Trophoblast cell (in vitro differentiated cells and primary cell): ENCODE measurements at regions not wholly inside any gene's neighbourhood (a gene's known extent, or its start where the extent isn't known, plus 50 kb on each side); places are given as distances from the start of the nearest gene placed in this dataset.

Experiments used
- DNase-seq, 2 donors: peaks; one replicate each; pipeline ENCODE4 v3.0.0-alpha.2; 2016
- H2AFZ ChIP-seq: 2 replicates; pipeline ENCODE4 v1.6.1; 2013; ENCODE audit warnings: low read length, moderate library complexity, mild to moderate bottlenecking; ENCODE audit not compliant: insufficient read depth, poor library complexity
- H2AK5ac ChIP-seq: 2 replicates; pipeline ENCODE4 v1.6.1; 2013; ENCODE audit warnings: mild to moderate bottlenecking, low read length
- H2BK120ac ChIP-seq: 2 replicates; pipeline ENCODE4 v1.6.1; 2013; ENCODE audit warnings: low read length, mild to moderate bottlenecking, moderate library complexity; ENCODE audit not compliant: insufficient read depth, poor library complexity
- H2BK12ac ChIP-seq: 2 replicates; pipeline ENCODE4 v1.6.1; 2013; ENCODE audit warnings: mild to moderate bottlenecking, low read length, moderate library complexity
- H2BK5ac ChIP-seq: 2 replicates; pipeline ENCODE4 v1.6.1; 2013; ENCODE audit warnings: low read length, low read depth, moderate library complexity, mild to moderate bottlenecking; ENCODE audit not compliant: poor library complexity
- H3K14ac ChIP-seq: 2 replicates; pipeline ENCODE4 v1.6.1; 2013; ENCODE audit warnings: mild to moderate bottlenecking, low read length
- H3K18ac ChIP-seq: 2 replicates; pipeline ENCODE4 v1.6.1; 2013; ENCODE audit warnings: mild to moderate bottlenecking, low read length
- H3K23ac ChIP-seq: 2 replicates; pipeline ENCODE4 v1.6.1; 2013; ENCODE audit warnings: low read length
- H3K27ac ChIP-seq: 2 replicates; pipeline ENCODE4 v1.5.1; 2013; ENCODE audit warnings: low read depth, mild to moderate bottlenecking, inconsistent platforms, low read length, moderate library complexity
- H3K27me3 ChIP-seq: 2 replicates; pipeline ENCODE4 v1.6.1; 2013; ENCODE audit warnings: inconsistent platforms, mild to moderate bottlenecking, low read length, moderate library complexity; ENCODE audit not compliant: insufficient read depth
- H3K36me3 ChIP-seq, 2 experiments: 1 replicate in 1 of 2; 2 replicates in 1 of 2; pipeline ENCODE4 v1.6.1; 2013; ENCODE audit warnings: low read length in 2 of 2, mild to moderate bottlenecking in 2 of 2, moderate library complexity in 1 of 2; ENCODE audit not compliant: insufficient read depth in 2 of 2, control insufficient read depth in 1 of 2
- H3K4ac ChIP-seq: 2 replicates; pipeline ENCODE4 v1.6.1; 2013; ENCODE audit warnings: low read depth, mild to moderate bottlenecking, low read length, moderate library complexity
- H3K4me1 ChIP-seq, 2 experiments: 1 replicate in 1 of 2; 2 replicates in 1 of 2; pipeline ENCODE4 v1.6.1; 2013; ENCODE audit warnings: low read length in 2 of 2, mild to moderate bottlenecking in 2 of 2, moderate library complexity in 1 of 2; ENCODE audit not compliant: insufficient read depth in 2 of 2, control insufficient read depth in 1 of 2
- H3K4me2 ChIP-seq: 2 replicates; pipeline ENCODE4 v1.6.1; 2013; ENCODE audit warnings: inconsistent platforms, mild to moderate bottlenecking, low read length, moderate library complexity
- H3K4me3 ChIP-seq: 2 replicates; pipeline ENCODE4 v1.5.1; 2013; ENCODE audit warnings: mild to moderate bottlenecking, low read depth, low read length, inconsistent platforms
- H3K79me1 ChIP-seq: one replicate; pipeline ENCODE4 v1.6.1; 2013; ENCODE audit warnings: low read length
- H3K79me2 ChIP-seq: 2 replicates; pipeline ENCODE4 v1.6.1; 2013; ENCODE audit warnings: low read length, mild to moderate bottlenecking; ENCODE audit not compliant: control insufficient read depth, insufficient read depth, poor library complexity
- H3K9ac ChIP-seq: 2 replicates; pipeline ENCODE4 v1.6.1; 2013; ENCODE audit warnings: mild to moderate bottlenecking, low read length
- H3K9me3 ChIP-seq: 2 replicates; pipeline ENCODE4 v1.6.1; 2013; ENCODE audit warnings: low read depth, mild to moderate bottlenecking, control low read depth, inconsistent platforms, low read length; ENCODE audit not compliant: insufficient read depth
- H4K12ac ChIP-seq: 2 replicates; pipeline ENCODE4 v1.6.1; 2013; ENCODE audit warnings: low read depth, mild to moderate bottlenecking, low read length, moderate library complexity
- H4K8ac ChIP-seq: 2 replicates; pipeline ENCODE4 v1.6.1; 2013; ENCODE audit warnings: low read depth, mild to moderate bottlenecking, low read length, moderate library complexity
- H4K91ac ChIP-seq: one replicate; pipeline ENCODE4 v1.6.1; 2013; ENCODE audit warnings: low read depth, mild to moderate bottlenecking, low read length, moderate library complexity
- WGBS: extraction: QIAGEN DNeasy Blood & Tissue Kit; methylation state at CpG from one replicate; pipeline ENCODE4 v1.1.7; 2013; ENCODE audit warnings: missing lambda C conversion rate; ENCODE audit not compliant: insufficient read length, insufficient coverage; ENCODE audit errors: extremely low coverage; 5-methylcytosine and 5-hydroxymethylcytosine counted together

- no peak overlapping the region for H2BK120ac ChIP-seq
- no peaks in the 10 kb centered on the region for H3K79me1 ChIP-seq
- no peaks in the 10 kb centered on the region for H3K27me3 ChIP-seq
- no peak overlapping the region for H3K4me2 ChIP-seq
- H2AK5ac ChIP-seq: no peak overlapping the region
- no peak overlapping the region for H4K91ac ChIP-seq
- no peak overlapping the region for H2BK12ac ChIP-seq
- H4K8ac ChIP-seq: no peak overlapping the region
- H2AFZ ChIP-seq: no peak overlapping the region
- no peak overlapping the region for H3K27ac ChIP-seq
- no peak overlapping the region for H3K4me3 ChIP-seq
- no peaks in the 10 kb centered on the region for H3K36me3 ChIP-seq
- H3K9me3 ChIP-seq: no peaks in the 10 kb centered on the region
- peaks cover 2 to 11% of the 10 kb centered on the region in 2 experiments for H3K4me1 ChIP-seq
- no peak overlapping the region for H4K12ac ChIP-seq
- no peak overlapping the region for H3K23ac ChIP-seq
- no peak overlapping the region for H3K4ac ChIP-seq
- no peak for DNase-seq
- H3K9ac ChIP-seq: no peak overlapping the region
- H3K18ac ChIP-seq: no peak overlapping the region
- no peak overlapping the region for H3K14ac ChIP-seq
- H2BK5ac ChIP-seq: no peak overlapping the region
- no peaks in the 10 kb centered on the region for H3K79me2 ChIP-seq
Measured at GRCh38 chr2:136211701-136212100, 93.8 kb upstream of the CXCR4 start.

GRCh38 chr2:136210822-136211221 is 92.9 kb upstream of the CXCR4 start:
- Histone ChIP-seq H2AFZ (no peak overlapping the region), H2BK12ac (no peak overlapping the region), H3K14ac (no peak overlapping the region), H2AK5ac (no peak overlapping the region), H3K4me1 (peaks cover 2 to 10% of the 10 kb centered on the region in 2 experiments), H3K79me2 (no peaks in the 10 kb centered on the region), H3K9me3 (no peaks in the 10 kb centered on the region), H2BK5ac (no peak overlapping the region), H3K4ac (no peak overlapping the region), H4K8ac (no peak overlapping the region), H3K79me1 (no peaks in the 10 kb centered on the region), H3K27ac (no peak overlapping the region), H2BK120ac (no peak overlapping the region), H3K36me3 (no peaks in the 10 kb centered on the region), H4K91ac (no peak overlapping the region), H3K18ac (no peak overlapping the region), H3K23ac (no peak overlapping the region), H3K4me3 (no peak overlapping the region), H4K12ac (no peak overlapping the region), H3K9ac (no peak overlapping the region), H3K27me3 (no peaks in the 10 kb centered on the region), H3K4me2 (no peak overlapping the region)
- no peak for DNase-seq

- Histone ChIP-seq H3K9me3 (no peaks in the 10 kb centered on the region), H3K27me3 (no peaks in the 10 kb centered on the region), H4K91ac (no peak overlapping the region), H3K14ac (no peak overlapping the region), H3K4me2 (no peak overlapping the region), H2BK5ac (no peak overlapping the region), H2AK5ac (no peak overlapping the region), H3K36me3 (no peaks in the 10 kb centered on the region), H3K4me1 (peaks cover 2 to 6% of the 10 kb centered on the region in 2 experiments), H3K79me1 (no peaks in the 10 kb centered on the region), H3K9ac (no peak overlapping the region), H2BK12ac (no peak overlapping the region), H3K23ac (no peak overlapping the region), H2BK120ac (no peak overlapping the region), H2AFZ (no peak overlapping the region), H3K18ac (no peak overlapping the region), H3K27ac (no peak overlapping the region), H4K8ac (no peak overlapping the region), H3K4me3 (no peak overlapping the region), H4K12ac (no peak overlapping the region), H3K4ac (no peak overlapping the region), H3K79me2 (no peaks in the 10 kb centered on the region)
- no peak for DNase-seq
- WGBS: 100% methylated on average over 2 of the region's 2 CpGs
Measured at GRCh38 chr2:136210455-136210805, 92.5 kb upstream of the CXCR4 start.

GRCh38 chr2:136209561-136210454 is 91.9 kb upstream of the CXCR4 start:
- no peak overlapping the region for H2BK5ac ChIP-seq
- no peak overlapping the region for H3K14ac ChIP-seq
- H3K79me2 ChIP-seq: no peaks in the 10 kb centered on the region
- no peak overlapping the region for H3K4me2 ChIP-seq
- no peak overlapping the region for H3K23ac ChIP-seq
- no peak overlapping the region for H3K27ac ChIP-seq
- no peaks in the 10 kb centered on the region for H3K9me3 ChIP-seq
- H4K8ac ChIP-seq: no peak overlapping the region
- no peaks in the 10 kb centered on the region for H3K36me3 ChIP-seq
- no CpG with 5 or more reads among the region's 3 CpGs for WGBS
- no peak overlapping the region for H3K18ac ChIP-seq
- H3K4ac ChIP-seq: no peak overlapping the region
- no peak overlapping the region for H2AK5ac ChIP-seq
- no peak overlapping the region for H2BK12ac ChIP-seq
- peaks cover 0 to 4% of the 10 kb centered on the region in 2 experiments for H3K4me1 ChIP-seq
- H4K12ac ChIP-seq: no peak overlapping the region
- H4K91ac ChIP-seq: no peak overlapping the region
- no peaks in the 10 kb centered on the region for H3K27me3 ChIP-seq
- H2AFZ ChIP-seq: no peak overlapping the region
- H2BK120ac ChIP-seq: no peak overlapping the region
- H3K9ac ChIP-seq: no peak overlapping the region
- H3K79me1 ChIP-seq: no peaks in the 10 kb centered on the region
- no peak for DNase-seq
- H3K4me3 ChIP-seq: no peak overlapping the region
